Gastrocnemius medialis (tissue), 4 donors: ENCODE measurements at regions not wholly inside any gene's neighbourhood (a gene's known extent, or its start where the extent isn't known, plus 50 kb on each side); places are given as distances from the start of the nearest gene placed in this dataset.
"Not testable (repeated sequence)": the region's sequence is repeated elsewhere in the genome, so short reads cannot be mapped to it uniquely, and the experiment has no call there.

Experiments
- ATAC-seq, 2 donors: fragments of 150-250 bp; one replicate each; pipeline ENCODE4 v1.9.1; 2016
- DNase-seq, 2 donors: peaks; one replicate each; pipeline ENCODE4 v3.0.0-alpha.2; 2019
- H3K27ac ChIP-seq, 4 donors: fragments of 200-600 bp; sonication (generic); 1 replicate in 1 of 4; 2 replicates in 3 of 4; pipeline ENCODE4 v1.5.1; 2016 to 2018; ENCODE audit warnings: mild to moderate bottlenecking in 2 of 4, moderate library complexity in 1 of 4
- H3K27me3 ChIP-seq, 3 donors: fragments of 200-600 bp; sonication (generic) in 2 of 3; 1 replicate in 1 of 3; 2 replicates in 2 of 3; pipeline versions ENCODE4 v1.5.1 to v1.6.0; 2016 to 2019; ENCODE audit warnings: mild to moderate bottlenecking in 1 of 3, moderate library complexity in 1 of 3
- H3K36me3 ChIP-seq, 2 donors: fragments of 200-600 bp; sonication (generic) in 1 of 2; one replicate each; pipeline ENCODE4 v1.5.1; 2017 to 2018
- H3K4me1 ChIP-seq, 2 donors: fragments of 200-600 bp; sonication (generic) in 1 of 2; one replicate each; pipeline ENCODE4 v1.5.1; 2016 to 2017; ENCODE audit warnings: mild to moderate bottlenecking in 2 of 2
- H3K4me3 ChIP-seq, 4 donors: fragments of 200-600 bp; sonication (generic) in 3 of 4; 1 replicate in 1 of 4; 2 replicates in 3 of 4; pipeline ENCODE4 v1.5.1; 2016 to 2019; ENCODE audit warnings: mild to moderate bottlenecking in 2 of 4
- H3K9me3 ChIP-seq, 3 donors: fragments of 200-600 bp; sonication (generic) in 2 of 3; 1 replicate in 1 of 3; 2 replicates in 2 of 3; pipeline ENCODE4 v1.5.1; 2016 to 2019
- CTCF ChIP-seq, 5 experiments: fragments of 450-650 bp in 3 of 5; fragments of 200-600 bp in 2 of 5; sonication (generic) in 2 of 5; IDR thresholded peaks in 4 of 5; conservative IDR thresholded peaks in 1 of 5; 1 replicate in 4 of 5; 2 replicates in 1 of 5; pipeline ENCODE4 v1.5.1; 2016 to 2019; ENCODE audit warnings: antibody characterized with exemption in 5 of 5, mild to moderate bottlenecking in 3 of 5, moderate library complexity in 3 of 5
- POLR2A ChIP-seq, 2 donors: fragments of 450-650 bp; IDR thresholded peaks; one replicate each; pipeline ENCODE4 v1.6.1; 2017; ENCODE audit warnings: antibody characterized with exemption in 2 of 2, mild to moderate bottlenecking in 2 of 2, moderate library complexity in 2 of 2
- in situ Hi-C, 4 donors: fragments of 200-750 bp; cut with MboI; loops; one replicate each; pipeline versions ENCODE4 v1.15.0 to v1.8.0; 2017; ENCODE audit warnings: low sequenced_read_pairs in 4 of 4
- intact Hi-C: fragments of 100-400 bp; cut with DNase I; formaldehyde crosslinking; loops from one replicate; pipeline ENCODE4 v1.15.1; 2023; ENCODE audit warnings: low total_unique reads

GRCh38 chr14:55789406-55789805 is 209.4 kb downstream of the KTN1 start:
- Histone ChIP-seq H3K4me3 (no peak overlapping the region), H3K4me1 (no peaks in the 10 kb centered on the region), H3K27me3 (no peaks in the 10 kb centered on the region), H3K36me3 (no peaks in the 10 kb centered on the region), H3K9me3 (no peaks in the 10 kb centered on the region), H3K27ac (no peak overlapping the region)
- intact Hi-C loops (no loop called here), in situ Hi-C loops (no loop called here)
- ATAC-seq (no peak), DNase-seq (no peak)
- no peak for TF ChIP-seq CTCF (IDR thresholded peaks at IDR 0.05 in 4 of 5, conservative IDR thresholded peaks at IDR 0.05 in 1 of 5)
- TF ChIP-seq POLR2A (IDR thresholded peaks at IDR 0.05), result no peak

GRCh38 chr14:55794655-55795595 is 214.9 kb downstream of the KTN1 start:
- in situ Hi-C loops (no loop called here), intact Hi-C loops (no loop called here)
- ATAC-seq, result no peak
- no peak overlapping the region for H3K4me3 ChIP-seq
- TF ChIP-seq POLR2A (IDR thresholded peaks at IDR 0.05) (no peak), CTCF (IDR thresholded peaks at IDR 0.05 in 4 of 5, conservative IDR thresholded peaks at IDR 0.05 in 1 of 5) (no peak)
- no peaks in the 10 kb centered on the region for H3K4me1 ChIP-seq
- H3K36me3 ChIP-seq, result no peaks in the 10 kb centered on the region
- DNase-seq, result no peak
- no peaks in the 10 kb centered on the region for H3K9me3 ChIP-seq
- H3K27ac ChIP-seq, result no peak overlapping the region
- H3K27me3 ChIP-seq, result no peaks in the 10 kb centered on the region

GRCh38 chr14:55796513-55796912 is 216.5 kb downstream of the KTN1 start:
- H3K4me3 ChIP-seq, ATAC-seq, H3K36me3 ChIP-seq, H3K27me3 ChIP-seq, H3K27ac ChIP-seq, intact Hi-C loops, H3K9me3 ChIP-seq, DNase-seq, H3K4me1 ChIP-seq, in situ Hi-C loops: not testable (repeated sequence)

GRCh38 chr14:55798406-55798805 is 218.4 kb downstream of the KTN1 start:
- H3K36me3 ChIP-seq, result no peaks in the 10 kb centered on the region
- in situ Hi-C loops (no loop called here), intact Hi-C loops (no loop called here)
- TF ChIP-seq CTCF (IDR thresholded peaks at IDR 0.05 in 4 of 5, conservative IDR thresholded peaks at IDR 0.05 in 1 of 5) (no peak), POLR2A (IDR thresholded peaks at IDR 0.05) (no peak)
- ATAC-seq, result no peak
- H3K27ac ChIP-seq, result no peak overlapping the region
- H3K9me3 ChIP-seq, result no peaks in the 10 kb centered on the region
- no peak overlapping the region for H3K4me3 ChIP-seq
- H3K4me1 ChIP-seq, result no peaks in the 10 kb centered on the region
- H3K27me3 ChIP-seq, result no peaks in the 10 kb centered on the region
- DNase-seq, result no peak

- intact Hi-C loops, result no loop called here
- Histone ChIP-seq H3K27me3 (no peaks in the 10 kb centered on the region), H3K27ac (no peak overlapping the region), H3K36me3 (no peaks in the 10 kb centered on the region), H3K9me3 (no peaks in the 10 kb centered on the region), H3K4me3 (no peak overlapping the region), H3K4me1 (no peaks in the 10 kb centered on the region)
- in situ Hi-C loops, result no loop called here
- ATAC-seq, result no peak
- TF ChIP-seq POLR2A (IDR thresholded peaks at IDR 0.05) (no peak), CTCF (IDR thresholded peaks at IDR 0.05 in 4 of 5, conservative IDR thresholded peaks at IDR 0.05 in 1 of 5) (no peak)
- no peak for DNase-seq
Measured at GRCh38 chr14:55799508-55800095, 219.6 kb downstream of the KTN1 start.
